ENCODE measurements at regions not wholly inside any gene's neighbourhood (a gene's known extent, or its start where the extent isn't known, plus 50 kb on each side); places are given as distances from the start of the nearest gene placed in this dataset.

DNA sequence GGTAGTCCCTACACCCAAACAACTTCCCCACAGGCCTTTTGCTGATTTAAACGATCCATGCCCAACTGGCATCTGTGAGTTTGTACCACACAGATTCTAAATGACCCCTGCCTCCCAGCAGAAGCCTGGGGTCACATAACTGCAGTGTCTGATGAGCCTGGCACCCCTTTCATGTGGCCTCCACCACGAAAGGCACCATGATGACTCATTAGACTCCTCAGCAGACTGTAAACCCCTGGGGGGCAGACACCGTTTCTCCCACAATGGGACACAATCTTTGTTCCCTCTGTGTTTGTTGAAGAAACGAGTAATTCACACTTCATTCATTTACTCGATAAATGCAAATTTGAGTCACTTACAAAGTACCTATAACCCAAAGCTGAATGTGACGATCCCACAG, 81.6 kb downstream of the CCDC185 start:
- H3K36me3 ChIP-seq (ENCODE audit: insufficient read depth, low read length), result no peaks in the 10 kb centered on the region
- no peak overlapping the region for H3K27ac ChIP-seq (ENCODE audit: low read depth, low read length)
- H3K79me2 ChIP-seq (ENCODE audit: insufficient read depth, low read length), result no peaks in the 10 kb centered on the region
- H3K4me3 ChIP-seq (ENCODE audit: insufficient read depth, low read length), result no peak overlapping the region
- H3K27me3 ChIP-seq (ENCODE audit: insufficient read depth, low read length), result peaks cover 24% of the 10 kb centered on the region
- no peak for TF ChIP-seq CTCF (IDR thresholded peaks at IDR 0.05; ENCODE audit: extremely low read depth, low read depth, low read length)
- H2AFZ ChIP-seq (ENCODE audit: low read length), result no peak overlapping the region
- H3K9me3 ChIP-seq (ENCODE audit: low read depth, low read length), result peaks cover 6% of the 10 kb centered on the region
- H4K20me1 ChIP-seq (ENCODE audit: insufficient read depth, low read length), result no peaks in the 10 kb centered on the region
- DNase-seq (ENCODE audit: insufficient read length, low spot score, missing footprints), result no peak
- H3K4me1 ChIP-seq (ENCODE audit: insufficient read depth, low read length), result no peaks in the 10 kb centered on the region
- H3K4me2 ChIP-seq (ENCODE audit: insufficient read depth, low read length), result no peak overlapping the region

GRCh38 chr1:223477456-223477855, 84.2 kb downstream of the CCDC185 start:
- no peaks in the 10 kb centered on the region for H3K9me3 ChIP-seq (ENCODE audit: low read depth, low read length)
- no peak overlapping the region for H3K27ac ChIP-seq (ENCODE audit: low read depth, low read length)
- no peak overlapping the region for H3K4me3 ChIP-seq (ENCODE audit: insufficient read depth, low read length)
- DNase-seq (ENCODE audit: insufficient read length, low spot score, missing footprints), result no peak
- no peak overlapping the region for H3K4me2 ChIP-seq (ENCODE audit: insufficient read depth, low read length)
- peaks cover 24% of the 10 kb centered on the region for H3K27me3 ChIP-seq (ENCODE audit: insufficient read depth, low read length)
- H2AFZ ChIP-seq (ENCODE audit: low read length), result no peak overlapping the region
- no peaks in the 10 kb centered on the region for H3K79me2 ChIP-seq (ENCODE audit: insufficient read depth, low read length)
- no peaks in the 10 kb centered on the region for H3K36me3 ChIP-seq (ENCODE audit: insufficient read depth, low read length)
- H4K20me1 ChIP-seq (ENCODE audit: insufficient read depth, low read length), result no peaks in the 10 kb centered on the region
- H3K4me1 ChIP-seq (ENCODE audit: insufficient read depth, low read length), result no peaks in the 10 kb centered on the region
- TF ChIP-seq CTCF (IDR thresholded peaks at IDR 0.05; ENCODE audit: extremely low read depth, low read depth, low read length), result no peak

DNA sequence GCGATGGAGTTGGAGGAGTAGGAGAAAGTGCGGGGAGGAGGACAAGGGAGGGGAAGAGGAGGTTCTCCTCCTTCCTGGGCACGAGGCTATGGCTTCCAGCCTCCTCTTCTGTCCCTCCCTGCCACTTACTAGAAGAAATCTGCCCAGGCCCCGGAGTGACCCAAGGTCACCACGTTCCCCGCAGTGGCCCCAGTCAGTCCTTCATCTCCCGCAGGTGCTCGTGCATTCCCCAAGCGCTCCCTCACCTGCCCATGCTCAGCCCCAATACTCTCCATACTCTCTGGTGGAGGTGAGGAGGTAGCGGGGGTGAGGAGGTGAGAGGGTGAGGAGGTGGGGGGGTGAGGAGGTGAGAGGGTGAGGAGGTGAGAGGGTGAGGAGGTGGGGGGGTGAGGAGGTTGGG, 85.4 kb downstream of the CCDC185 start:
- no peaks in the 10 kb centered on the region for H3K36me3 ChIP-seq (ENCODE audit: insufficient read depth, low read length)
- H3K79me2 ChIP-seq (ENCODE audit: insufficient read depth, low read length), result no peaks in the 10 kb centered on the region
- H3K27me3 ChIP-seq (ENCODE audit: insufficient read depth, low read length), result peaks cover 29% of the 10 kb centered on the region
- no peaks in the 10 kb centered on the region for H4K20me1 ChIP-seq (ENCODE audit: insufficient read depth, low read length)
- H3K9me3 ChIP-seq (ENCODE audit: low read depth, low read length), result no peaks in the 10 kb centered on the region
- H3K4me1 ChIP-seq (ENCODE audit: insufficient read depth, low read length), result no peaks in the 10 kb centered on the region
- H3K4me3 ChIP-seq (ENCODE audit: insufficient read depth, low read length), result no peak overlapping the region
- no peak for TF ChIP-seq CTCF (IDR thresholded peaks at IDR 0.05; ENCODE audit: extremely low read depth, low read depth, low read length)
- DNase-seq (ENCODE audit: insufficient read length, low spot score, missing footprints), result no peak
- H3K4me2 ChIP-seq (ENCODE audit: insufficient read depth, low read length), result no peak overlapping the region
- no peak overlapping the region for H2AFZ ChIP-seq (ENCODE audit: low read length)
- H3K27ac ChIP-seq (ENCODE audit: low read depth, low read length), result no peak overlapping the region

DNA sequence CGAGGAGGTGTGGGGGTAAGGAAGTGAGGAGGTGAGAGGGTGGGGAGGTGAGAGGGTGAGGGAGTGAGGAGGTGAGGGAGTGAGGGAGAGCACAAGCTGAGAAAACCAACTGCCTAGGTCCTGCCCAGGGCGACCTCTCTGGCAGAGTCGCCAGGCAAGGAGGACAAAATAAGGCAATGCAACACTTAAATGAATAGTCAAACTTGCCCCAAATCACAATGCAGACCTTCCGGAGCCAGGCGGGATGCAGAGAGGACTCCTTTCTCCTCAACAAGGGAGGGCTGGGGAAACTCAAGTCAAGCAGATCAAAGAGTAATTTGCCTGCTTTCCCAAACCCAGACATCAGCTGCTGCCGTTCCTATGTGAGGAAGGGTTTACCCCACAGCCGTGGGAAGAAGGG, 86.0 kb downstream of the CCDC185 start:
- no peaks in the 10 kb centered on the region for H3K36me3 ChIP-seq (ENCODE audit: insufficient read depth, low read length)
- TF ChIP-seq CTCF (IDR thresholded peaks at IDR 0.05; ENCODE audit: extremely low read depth, low read depth, low read length), result no peak
- H3K9me3 ChIP-seq (ENCODE audit: low read depth, low read length), result no peaks in the 10 kb centered on the region
- no peaks in the 10 kb centered on the region for H3K4me1 ChIP-seq (ENCODE audit: insufficient read depth, low read length)
- no peak overlapping the region for H2AFZ ChIP-seq (ENCODE audit: low read length)
- no peak overlapping the region for H3K27ac ChIP-seq (ENCODE audit: low read depth, low read length)
- no peak for DNase-seq (ENCODE audit: insufficient read length, low spot score, missing footprints)
- H3K27me3 ChIP-seq (ENCODE audit: insufficient read depth, low read length), result peaks cover 29% of the 10 kb centered on the region
- no peaks in the 10 kb centered on the region for H4K20me1 ChIP-seq (ENCODE audit: insufficient read depth, low read length)
- no peak overlapping the region for H3K4me2 ChIP-seq (ENCODE audit: insufficient read depth, low read length)
- no peaks in the 10 kb centered on the region for H3K79me2 ChIP-seq (ENCODE audit: insufficient read depth, low read length)
- H3K4me3 ChIP-seq (ENCODE audit: insufficient read depth, low read length), result no peak overlapping the region

All from osteoblast (primary cell).